ENCODE measurements at regions not wholly inside any gene's neighbourhood (a gene's known extent, or its start where the extent isn't known, plus 50 kb on each side); places are given as distances from the start of the nearest gene placed in this dataset.

DNA sequence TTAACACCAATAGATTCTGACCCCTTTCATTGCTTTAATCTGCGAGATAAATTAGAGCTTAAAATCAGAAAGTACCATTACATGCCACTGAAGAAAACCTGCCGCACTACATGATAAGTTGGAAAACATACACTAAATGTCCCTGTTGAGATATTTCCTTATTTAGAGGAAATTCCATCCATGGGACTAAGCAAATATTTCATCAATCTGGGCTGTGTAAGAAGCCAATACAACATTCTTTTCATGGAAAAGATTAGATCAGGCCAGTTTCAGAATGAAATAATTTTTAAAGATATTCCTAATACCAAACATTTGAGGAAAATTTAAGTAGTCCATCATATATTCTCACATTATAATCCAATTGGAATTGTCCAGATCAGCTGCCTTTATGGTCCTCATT lies 112.8 kb downstream of the LLPH start:
- TF ChIP-seq, protein P1, sequence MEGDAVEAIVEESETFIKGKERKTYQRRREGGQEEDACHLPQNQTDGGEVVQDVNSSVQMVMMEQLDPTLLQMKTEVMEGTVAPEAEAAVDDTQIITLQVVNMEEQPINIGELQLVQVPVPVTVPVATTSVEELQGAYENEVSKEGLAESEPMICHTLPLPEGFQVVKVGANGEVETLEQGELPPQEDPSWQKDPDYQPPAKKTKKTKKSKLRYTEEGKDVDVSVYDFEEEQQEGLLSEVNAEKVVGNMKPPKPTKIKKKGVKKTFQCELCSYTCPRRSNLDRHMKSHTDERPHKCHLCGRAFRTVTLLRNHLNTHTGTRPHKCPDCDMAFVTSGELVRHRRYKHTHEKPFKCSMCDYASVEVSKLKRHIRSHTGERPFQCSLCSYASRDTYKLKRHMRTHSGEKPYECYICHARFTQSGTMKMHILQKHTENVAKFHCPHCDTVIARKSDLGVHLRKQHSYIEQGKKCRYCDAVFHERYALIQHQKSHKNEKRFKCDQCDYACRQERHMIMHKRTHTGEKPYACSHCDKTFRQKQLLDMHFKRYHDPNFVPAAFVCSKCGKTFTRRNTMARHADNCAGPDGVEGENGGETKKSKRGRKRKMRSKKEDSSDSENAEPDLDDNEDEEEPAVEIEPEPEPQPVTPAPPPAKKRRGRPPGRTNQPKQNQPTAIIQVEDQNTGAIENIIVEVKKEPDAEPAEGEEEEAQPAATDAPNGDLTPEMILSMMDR (IDR thresholded peaks at IDR 0.05 in 8 of 11, conservative IDR thresholded peaks at IDR 0.05 in 3 of 11), result no peak
- TF ChIP-seq POLR2AphosphoS5 (IDR thresholded peaks at IDR 0.05), result no peak
